HG03159 (cell line): ENCODE measurements at regions not wholly inside any gene's neighbourhood (a gene's known extent, or its start where the extent isn't known, plus 50 kb on each side); places are given as distances from the start of the nearest gene placed in this dataset.
A peak's percentile ranks its signal among the peaks of the same experiment; 100 is the strongest.

Experiments
- ATAC-seq: cut with Tn5 transposase; IDR thresholded peaks from one replicate; pipeline ENCODE4 v1.9.1; 2021; ENCODE audit warnings: mild to moderate bottlenecking, moderate library complexity; ENCODE audit not compliant: unreplicated experiment

DNA sequence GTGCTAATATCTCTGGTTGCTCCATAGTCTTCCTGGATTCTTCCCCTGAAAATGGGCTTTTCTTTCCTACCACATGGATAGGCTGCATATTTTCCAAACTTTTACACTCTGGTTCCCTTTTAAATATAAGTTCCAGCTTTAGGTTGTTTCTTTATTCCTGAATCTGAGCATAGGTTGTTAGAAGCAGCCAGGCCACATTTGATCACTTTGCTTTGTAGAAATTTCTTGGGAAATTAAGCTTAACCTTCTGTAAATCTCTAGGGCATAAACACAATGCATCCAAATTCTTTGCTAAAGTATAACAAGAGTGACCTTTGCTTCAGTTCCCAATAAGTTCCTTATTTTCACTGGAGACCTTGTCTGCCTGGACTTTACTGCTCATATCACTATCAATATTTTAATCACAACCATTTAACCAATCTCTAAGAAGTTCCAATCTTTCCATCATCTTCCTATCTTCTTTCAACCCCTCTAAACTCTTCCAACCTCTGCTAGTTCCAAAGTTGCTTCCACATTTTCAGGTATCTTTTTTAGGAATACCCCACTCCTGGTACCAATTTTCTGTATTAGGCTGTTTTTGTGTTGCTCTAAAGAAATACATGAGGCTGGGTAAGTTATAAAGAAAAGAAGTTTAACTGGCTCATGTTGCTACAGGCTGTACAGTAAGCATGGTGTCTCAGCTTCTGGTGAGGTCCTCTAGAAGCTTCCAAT, 389.6 kb upstream of the HS6ST1 start:
- ATAC-seq: no peak

DNA sequence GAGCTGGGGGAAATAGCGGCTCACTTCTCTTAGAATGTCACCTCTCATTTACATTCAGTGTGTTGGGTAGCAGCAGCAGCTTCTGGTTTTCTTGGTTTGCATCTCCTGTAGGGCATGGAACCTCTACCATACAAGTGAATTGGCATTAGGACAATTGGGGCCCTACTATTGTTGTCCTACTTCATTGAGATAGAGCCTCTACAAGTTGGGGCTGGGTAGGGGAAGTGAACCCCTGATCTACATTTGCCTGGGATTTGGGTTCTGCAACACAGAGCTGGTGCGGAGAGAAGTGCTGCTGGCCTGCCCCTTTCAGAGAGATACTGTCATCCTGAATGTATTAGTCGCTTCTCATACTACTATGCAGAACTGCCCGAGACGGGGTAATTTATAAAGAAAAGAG, 391.6 kb upstream of the HS6ST1 start:
- ATAC-seq: no peak

DNA sequence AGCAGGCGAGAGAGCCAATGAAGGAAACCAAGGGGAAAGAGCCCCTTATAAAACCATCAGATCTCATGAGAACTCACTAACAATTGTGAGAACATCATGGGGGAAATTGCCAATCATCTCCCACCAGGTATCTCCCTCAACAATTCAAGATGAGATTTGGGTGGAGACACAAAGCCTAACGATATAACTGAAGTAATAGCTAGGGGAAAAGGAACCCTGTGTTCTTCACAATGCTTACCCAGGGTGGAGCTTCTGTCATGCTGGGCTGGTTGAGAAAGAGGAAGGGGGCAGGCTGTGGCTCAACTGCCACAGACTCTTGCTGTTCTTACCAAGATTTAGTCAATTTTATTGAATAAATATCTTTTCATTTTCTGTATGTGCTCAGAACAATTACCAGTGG, 392.1 kb upstream of the HS6ST1 start:
- no peak for ATAC-seq

DNA sequence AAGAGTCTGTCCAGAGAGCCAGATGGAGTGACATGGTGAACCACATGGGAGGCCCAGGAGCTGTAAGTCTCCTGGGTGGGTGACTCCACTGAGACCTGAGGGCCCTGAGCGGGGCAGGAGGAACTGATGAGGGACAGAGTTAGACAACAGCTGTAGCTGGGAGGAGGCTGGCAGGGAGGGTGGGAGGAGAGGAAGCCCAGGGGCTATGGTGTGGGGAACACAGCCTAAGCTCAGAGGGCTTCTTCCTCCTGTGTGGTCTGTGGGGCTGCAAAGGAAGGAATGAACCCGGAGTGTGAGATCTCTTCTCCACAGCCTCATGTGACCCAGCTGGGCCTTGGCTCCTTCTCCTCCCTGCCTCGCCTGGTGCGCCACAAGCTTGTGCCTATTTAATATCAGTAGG, 395.6 kb upstream of the HS6ST1 start:
- no peak for ATAC-seq

DNA sequence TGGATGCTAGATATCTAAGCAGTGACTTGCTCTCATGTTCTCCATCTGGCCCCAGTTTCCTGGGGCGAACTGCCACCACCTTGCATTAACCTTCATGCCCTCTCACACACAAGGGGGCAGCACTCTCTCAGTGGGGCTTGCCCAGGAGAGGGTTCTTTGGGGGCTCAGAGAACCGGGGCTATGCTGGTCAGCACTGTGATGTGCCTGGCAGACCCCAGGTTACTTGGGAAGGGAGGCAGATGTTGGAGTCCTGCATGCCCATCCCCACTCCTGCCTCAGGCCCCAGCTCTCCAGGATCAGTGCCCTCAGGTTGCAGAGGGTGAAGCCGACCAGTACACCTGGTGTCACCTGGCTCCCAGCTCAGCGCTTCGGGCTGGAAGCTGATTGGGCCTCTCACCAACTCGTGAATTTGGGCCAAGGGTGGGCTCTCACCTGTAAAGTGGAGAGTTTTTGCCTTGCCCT, 396.2 kb upstream of the HS6ST1 start:
- no peak for ATAC-seq

DNA sequence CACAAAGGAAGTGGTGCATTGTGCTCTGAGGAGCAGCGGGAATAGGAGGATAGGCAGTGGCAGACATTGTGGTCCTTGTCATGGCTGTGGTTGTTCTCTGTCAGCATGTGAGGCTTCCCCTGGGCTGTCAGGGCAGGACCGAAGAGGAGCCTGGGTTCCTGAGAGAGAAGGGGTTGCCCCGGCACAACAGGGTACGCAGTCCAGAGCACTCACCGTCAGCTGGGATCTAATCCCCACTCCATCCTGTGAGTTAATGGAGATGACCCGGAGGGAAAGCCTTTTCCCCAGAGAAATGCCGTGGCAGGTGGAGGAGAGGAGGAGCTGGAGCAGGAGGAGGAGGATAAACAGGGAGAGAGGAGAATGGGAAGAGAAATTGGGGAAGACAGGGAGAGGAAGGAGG, 396.7 kb upstream of the HS6ST1 start:
- no peak for ATAC-seq

DNA sequence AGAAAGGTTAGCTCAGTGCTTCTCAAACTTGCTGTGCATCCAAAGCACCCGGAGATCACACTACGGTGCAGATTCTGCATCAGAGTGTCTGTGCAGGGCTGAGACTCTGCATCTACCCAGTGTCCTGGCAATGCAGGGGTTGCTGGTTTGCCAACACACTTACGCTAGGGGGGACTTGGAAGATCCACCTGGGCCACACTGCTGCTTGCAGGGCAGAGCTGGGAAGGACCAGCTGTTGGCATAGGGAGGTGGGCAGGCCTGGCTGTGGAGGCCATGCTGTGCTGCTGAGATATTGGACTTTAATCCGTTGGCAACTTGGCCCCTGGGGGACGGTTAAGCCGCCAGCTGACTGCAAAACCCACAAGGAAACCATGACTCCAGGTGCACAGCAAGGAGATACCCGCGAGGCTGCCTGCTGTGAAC, 397.6 kb upstream of the HS6ST1 start:
- no peak for ATAC-seq

GRCh38 chr2:128717758-128718710, 399.4 kb upstream of the HS6ST1 start:
- no peak for ATAC-seq

GRCh38 chr2:128720080-128721022, 401.7 kb upstream of the HS6ST1 start:
- no peak for ATAC-seq

- no peak for ATAC-seq
These were observed 402.4 kb upstream of the HS6ST1 start for GRCh38 chr2:128721096-128721495.

GRCh38 chr2:128722489-128722888, 403.8 kb upstream of the HS6ST1 start:
- no peak for ATAC-seq

GRCh38 chr2:128724547-128724946, 405.9 kb upstream of the HS6ST1 start:
- ATAC-seq: no peak

DNA sequence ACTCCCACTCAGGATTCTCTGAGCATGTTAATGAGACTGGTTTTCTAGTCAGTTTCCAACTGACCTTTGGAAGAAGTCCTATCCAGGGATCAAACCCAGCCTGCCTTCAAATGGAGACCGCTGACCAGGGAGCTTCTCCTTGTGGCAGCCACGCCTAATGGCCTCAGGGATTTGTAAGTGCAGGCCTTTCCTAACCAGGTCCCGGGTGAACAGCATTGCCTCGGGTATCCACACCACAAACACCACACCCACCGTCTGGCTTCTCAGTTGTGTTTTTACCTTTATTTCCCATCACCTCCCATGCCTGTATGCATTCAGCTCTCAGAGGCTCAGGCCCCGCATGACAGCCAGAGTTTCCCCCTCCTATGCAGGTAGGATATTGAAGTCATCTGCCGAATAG, 406.3 kb upstream of the HS6ST1 start:
- no peak for ATAC-seq

- ATAC-seq: no peak
These were observed 407.6 kb upstream of the HS6ST1 start for GRCh38 chr2:128726236-128726635.

DNA sequence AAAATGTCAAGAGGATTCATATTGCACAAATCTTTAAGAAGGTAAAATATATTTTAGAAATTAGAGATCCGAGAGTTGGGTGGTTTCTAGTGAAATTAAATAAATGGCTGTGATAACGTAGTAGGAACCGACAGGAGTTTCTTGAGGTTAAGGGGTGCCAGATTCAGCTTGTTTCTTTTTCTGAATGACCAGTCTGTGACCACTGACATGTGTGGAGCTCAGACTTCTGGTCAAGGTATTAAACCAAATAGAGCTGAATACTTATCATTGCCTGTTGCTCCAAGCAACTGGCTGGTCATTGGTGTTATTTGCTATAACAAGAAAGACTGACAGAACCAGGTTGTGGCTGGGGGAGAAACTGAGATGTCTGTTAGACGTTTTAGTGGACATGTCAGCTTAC, 408.2 kb upstream of the HS6ST1 start:
- peak; percentile 56 for ATAC-seq

GRCh38 chr2:128727404-128727803, 408.7 kb upstream of the HS6ST1 start:
- ATAC-seq: peak; percentile 76

DNA sequence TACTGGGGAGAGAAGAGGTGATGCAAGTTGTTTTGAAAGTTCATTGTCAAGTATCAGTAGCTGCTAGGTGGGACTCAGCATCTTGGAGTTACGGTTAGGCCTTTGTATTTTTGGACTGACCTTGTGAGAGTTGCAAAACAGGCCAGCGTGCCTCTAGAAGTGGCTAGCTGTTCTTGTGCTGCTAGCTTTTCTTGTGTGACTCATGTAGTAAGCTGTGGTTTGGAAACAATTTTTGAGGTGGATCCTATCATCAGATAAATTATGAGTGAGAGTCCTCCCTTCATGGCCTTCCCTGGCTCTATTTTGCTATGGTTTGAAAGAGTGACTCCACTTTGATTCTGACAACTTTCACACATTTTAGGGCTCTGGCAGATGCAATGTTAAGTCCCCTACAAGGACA, 409.2 kb upstream of the HS6ST1 start:
- ATAC-seq: no peak

DNA sequence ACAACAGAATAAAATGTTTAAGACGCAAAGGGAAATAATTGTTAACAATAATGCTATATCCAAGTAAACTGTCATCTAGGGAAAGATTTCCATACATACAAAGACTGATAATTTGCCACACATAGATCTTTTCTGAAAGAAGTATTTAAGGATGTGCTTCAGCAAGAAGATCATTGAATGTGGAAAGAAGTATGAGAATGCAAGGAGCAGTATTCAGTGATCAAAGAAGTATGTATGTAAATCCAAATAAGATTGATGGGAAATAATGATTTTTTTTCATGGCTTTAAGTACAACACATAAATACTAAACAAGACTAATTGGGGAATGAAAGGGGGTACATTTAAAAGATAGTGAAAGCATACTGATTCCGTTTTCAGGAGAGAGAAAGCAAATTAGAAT, 410.4 kb upstream of the HS6ST1 start:
- ATAC-seq: no peak

GRCh38 chr2:128731994-128732650, 413.5 kb upstream of the HS6ST1 start:
- no peak for ATAC-seq

GRCh38 chr2:128732976-128733431, 414.3 kb upstream of the HS6ST1 start:
- no peak for ATAC-seq
